B cell (primary cell): ENCODE measurements at regions not wholly inside any gene's neighbourhood (a gene's known extent, or its start where the extent isn't known, plus 50 kb on each side); places are given as distances from the start of the nearest gene placed in this dataset.

Experiments
- ATAC-seq: fragments of 200-7000 bp; cut with Tn5 transposase; one replicate; pipeline ENCODE4 v1.10.0; 2021; ENCODE audit warnings: low read depth, mild to moderate bottlenecking, moderate number of reproducible peaks, moderate library complexity
- CTCF ChIA-PET: fragments of 350-600 bp; sonication (Branson Sonifier 250); formaldehyde crosslinking; loops from one replicate; lab custom pipeline; 2021; ENCODE audit warnings: antibody characterized with exemption, inconsistent platforms; lab: Charles Lee
- POLR2A ChIA-PET: fragments of 350-600 bp; sonication (Branson Sonifier 250); formaldehyde crosslinking; loops from one replicate; lab custom pipeline; 2021; ENCODE audit warnings: antibody characterized with exemption; lab: Charles Lee
- DNase-seq: peaks from one replicate; pipeline ENCODE4 v3.0.0; 2013
- H2AFZ ChIP-seq: 2 replicates; pipeline ENCODE4 v1.6.1; 2012; ENCODE audit warnings: mild to moderate bottlenecking, low read depth, low read length; ENCODE audit not compliant: insufficient read depth, poor library complexity, severe bottlenecking
- H3K27ac ChIP-seq, 2 donors: 1 replicate in 1 of 2; 2 replicates in 1 of 2; pipeline ENCODE4 v1.5.1; 2012 to 2013; ENCODE audit warnings: low read length in 2 of 2, mild to moderate bottlenecking in 2 of 2, moderate library complexity in 1 of 2
- H3K27me3 ChIP-seq, 4 experiments: fragments of 200-600 bp in 1 of 4; sonication (generic) in 1 of 4; replicated peaks in 1 of 4; 1 replicate in 2 of 4; 2 replicates in 2 of 4; pipeline versions ENCODE4 v1.6.1 to v1.7.0; 2013 to 2016; ENCODE audit warnings: low read length in 3 of 4, mild to moderate bottlenecking in 2 of 4, mixed read lengths in 1 of 4, moderate library complexity in 1 of 4; ENCODE audit not compliant: insufficient read depth in 4 of 4, control insufficient read depth in 3 of 4; ENCODE audit errors: control extremely low read depth in 1 of 4
- H3K36me3 ChIP-seq, 2 experiments: replicated peaks in 1 of 2; 1 replicate in 1 of 2; 2 replicates in 1 of 2; pipeline versions ENCODE4 v1.6.1 to v1.7.1; 2013; ENCODE audit warnings: low read length in 1 of 2; ENCODE audit not compliant: insufficient read depth in 2 of 2, control insufficient read depth in 1 of 2; ENCODE audit errors: control extremely low read depth in 1 of 2, extremely low read depth in 1 of 2
- H3K4me1 ChIP-seq, 2 donors: fragments of 200-600 bp in 1 of 2; sonication (generic) in 1 of 2; 1 replicate in 1 of 2; 2 replicates in 1 of 2; pipeline versions ENCODE4 v1.5.1 to v1.6.1; 2013 to 2017; ENCODE audit warnings: low read length in 2 of 2; ENCODE audit not compliant: control insufficient read depth in 2 of 2, insufficient read depth in 2 of 2
- H3K4me2 ChIP-seq: replicated peaks from 2 replicates; pipeline ENCODE3; 2012; ENCODE audit warnings: mild to moderate bottlenecking, low read depth, low read length; ENCODE audit not compliant: poor library complexity, severe bottlenecking
- H3K4me3 ChIP-seq, 5 experiments: fragments of 200-600 bp in 1 of 5; sonication (generic) in 1 of 5; 1 replicate in 3 of 5; 2 replicates in 2 of 5; pipeline versions ENCODE4 v1.5.1 to v1.7.0; 2011 to 2016; ENCODE audit warnings: low read length in 4 of 5, mild to moderate bottlenecking in 4 of 5, low read depth in 2 of 5, control low read depth in 1 of 5, moderate library complexity in 1 of 5; ENCODE audit not compliant: insufficient read depth in 1 of 5; ENCODE audit errors: control extremely low read depth in 1 of 5, extremely low read depth in 1 of 5
- H3K79me2 ChIP-seq: fragments of 200-600 bp; sonication (generic); one replicate; pipeline ENCODE4 v1.6.0; 2016; ENCODE audit warnings: low read length; ENCODE audit not compliant: control insufficient read depth, insufficient read depth
- H3K9ac ChIP-seq: fragments of 200-600 bp; sonication (generic); 2 replicates; pipeline ENCODE4 v1.6.1; 2017; ENCODE audit warnings: mild to moderate bottlenecking, low read length, moderate library complexity
- H3K9me3 ChIP-seq, 3 donors: one replicate each; pipeline versions ENCODE4 v1.6.1 to v1.7.1; 2013; ENCODE audit warnings: low read length in 2 of 3; ENCODE audit not compliant: control insufficient read depth in 2 of 3, insufficient read depth in 1 of 3; ENCODE audit errors: control extremely low read depth in 1 of 3
- H4K20me1 ChIP-seq: 2 replicates; pipeline ENCODE4 v1.6.0; 2012; ENCODE audit warnings: mild to moderate bottlenecking, low read length; ENCODE audit not compliant: insufficient read depth, control insufficient read depth, poor library complexity, severe bottlenecking
- H3K27ac Mint-ChIP-seq: one replicate; pipeline ENCODE4 v1.8.0; 2021; ENCODE audit warnings: mixed read lengths
- H3K27me3 Mint-ChIP-seq: one replicate; pipeline ENCODE4 v1.8.0; 2021; ENCODE audit warnings: mixed read lengths
- H3K4me1 Mint-ChIP-seq: one replicate; pipeline ENCODE4 v1.8.0; 2021; ENCODE audit warnings: mixed read lengths
- H3K4me3 Mint-ChIP-seq: one replicate; pipeline ENCODE4 v1.8.0; 2021; ENCODE audit warnings: mixed read lengths
- H3K9me3 Mint-ChIP-seq: one replicate; pipeline ENCODE4 v1.8.0; 2022; ENCODE audit warnings: mixed read lengths; ENCODE audit not compliant: insufficient read depth
- CTCF ChIP-seq: fragments of 200-600 bp; IDR thresholded peaks from one replicate; pipeline ENCODE4 v1.8.0; 2022; ENCODE audit warnings: antibody characterized with exemption, mild to moderate bottlenecking
- EZH2 ChIP-seq: IDR thresholded peaks from 2 replicates; pipeline ENCODE4 v1.6.1; 2012; ENCODE audit warnings: borderline replicate concordance, low read depth, mild to moderate bottlenecking, moderate library complexity, low read length; ENCODE audit not compliant: insufficient read depth, poor library complexity, severe bottlenecking
- WGBS: methylation state at CpG from one replicate; pipeline ENCODE4 v1.1.5; 2013; ENCODE audit warnings: missing lambda C conversion rate; ENCODE audit not compliant: insufficient coverage; 5-methylcytosine and 5-hydroxymethylcytosine counted together
- intact Hi-C: fragments of 100-400 bp; cut with micrococcal nuclease; formaldehyde crosslinking; loops from one replicate; pipeline ENCODE4 v1.10.0; 2022

GRCh38 chr6:126944512-126944911 is 174.0 kb upstream of the RSPO3 start:
- Mint-ChIP-seq H3K9me3 (no peaks in the 10 kb centered on the region), H3K27me3 (no peaks in the 10 kb centered on the region), H3K27ac (no peak overlapping the region), H3K4me3 (no peak overlapping the region), H3K4me1 (no peaks in the 10 kb centered on the region)
- WGBS: no CpG with 5 or more reads among the region's 5 CpGs
- no peak overlapping the region for H2AFZ ChIP-seq
- no peaks in the 10 kb centered on the region for H3K4me1 ChIP-seq
- no peak for ATAC-seq
- no peaks in the 10 kb centered on the region for H3K79me2 ChIP-seq
- TF ChIP-seq EZH2 (no peak), CTCF (no peak)
- H3K9me3 ChIP-seq: no peaks in the 10 kb centered on the region
- no peaks in the 10 kb centered on the region for H3K27me3 ChIP-seq
- POLR2A ChIA-PET: no interaction called here
- CTCF ChIA-PET: no interaction called here
- H3K36me3 ChIP-seq: no peaks in the 10 kb centered on the region
- no peak overlapping the region for H3K27ac ChIP-seq
- H3K4me2 ChIP-seq: no peak overlapping the region
- no peak overlapping the region for H3K9ac ChIP-seq
- H4K20me1 ChIP-seq: no peaks in the 10 kb centered on the region
- DNase-seq: no peak
- intact Hi-C loops: no loop called here
- H3K4me3 ChIP-seq: no peak overlapping the region

- H3K9me3 Mint-ChIP-seq: no peaks in the 10 kb centered on the region
- WGBS: 86% methylated on average over 1 of the region's 4 CpGs
- ATAC-seq (no peak), DNase-seq (no peak)
- no peaks in the 10 kb centered on the region for H3K27me3 ChIP-seq
- H3K27me3 Mint-ChIP-seq: no peaks in the 10 kb centered on the region
- intact Hi-C loops: no loop called here
- no peaks in the 10 kb centered on the region for H3K4me1 ChIP-seq
- H3K4me1 Mint-ChIP-seq: no peaks in the 10 kb centered on the region
- H4K20me1 ChIP-seq: no peaks in the 10 kb centered on the region
- no peak overlapping the region for H2AFZ ChIP-seq
- POLR2A ChIA-PET: no interaction called here
- CTCF ChIA-PET: no interaction called here
- H3K9me3 ChIP-seq: no peaks in the 10 kb centered on the region
- TF ChIP-seq EZH2: no peak
- H3K4me2 ChIP-seq: no peak overlapping the region
- no peak overlapping the region for H3K27ac ChIP-seq
- no peaks in the 10 kb centered on the region for H3K79me2 ChIP-seq
- no peak overlapping the region for H3K9ac ChIP-seq
- H3K4me3 Mint-ChIP-seq: no peak overlapping the region
- H3K4me3 ChIP-seq: no peak overlapping the region
- H3K27ac Mint-ChIP-seq: no peak overlapping the region
- no peaks in the 10 kb centered on the region for H3K36me3 ChIP-seq
Measured at GRCh38 chr6:126945150-126945685, 173.3 kb upstream of the RSPO3 start.
